GM12864 (cell line): ENCODE measurements at regions not wholly inside any gene's neighbourhood (a gene's known extent, or its start where the extent isn't known, plus 50 kb on each side); places are given as distances from the start of the nearest gene placed in this dataset.

Experiments used
- DNase-seq: peaks from one replicate; pipeline ENCODE4 v3.0.0-alpha.2; 2011; ENCODE audit warnings: low read depth
- H3K4me3 ChIP-seq: 2 replicates; pipeline ENCODE4 v1.5.1; 2011; ENCODE audit warnings: mild to moderate bottlenecking, low read depth, low read length, control low read depth
- TF ChIP-seq, protein P1 (sequence below): IDR thresholded peaks from 2 replicates; pipeline ENCODE4 v1.5.1; 2011; ENCODE audit warnings: low read depth, mild to moderate bottlenecking, moderate library complexity, low read length, control low read depth, inconsistent platforms; ENCODE audit errors: missing control alignments

DNA sequence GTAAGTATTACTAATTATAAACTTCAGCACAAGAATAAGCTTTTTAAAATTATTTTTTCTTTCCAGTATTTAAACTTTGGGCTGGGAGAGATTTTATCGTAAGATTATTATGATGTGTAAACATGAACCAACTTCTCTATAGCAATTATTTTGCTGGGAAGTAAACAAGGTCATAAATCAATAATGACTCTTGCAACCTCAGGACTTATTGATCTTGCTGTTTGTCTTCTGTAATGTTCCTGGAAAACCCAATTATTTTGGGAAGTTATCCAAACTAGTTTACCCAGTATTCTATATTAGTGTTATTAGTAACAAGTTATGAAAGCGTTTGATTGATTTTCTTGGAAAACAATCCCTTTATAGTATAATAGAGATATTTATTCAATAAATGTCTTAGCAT, 174.9 kb downstream of the PPP1R2C start:
- TF ChIP-seq, protein P1, sequence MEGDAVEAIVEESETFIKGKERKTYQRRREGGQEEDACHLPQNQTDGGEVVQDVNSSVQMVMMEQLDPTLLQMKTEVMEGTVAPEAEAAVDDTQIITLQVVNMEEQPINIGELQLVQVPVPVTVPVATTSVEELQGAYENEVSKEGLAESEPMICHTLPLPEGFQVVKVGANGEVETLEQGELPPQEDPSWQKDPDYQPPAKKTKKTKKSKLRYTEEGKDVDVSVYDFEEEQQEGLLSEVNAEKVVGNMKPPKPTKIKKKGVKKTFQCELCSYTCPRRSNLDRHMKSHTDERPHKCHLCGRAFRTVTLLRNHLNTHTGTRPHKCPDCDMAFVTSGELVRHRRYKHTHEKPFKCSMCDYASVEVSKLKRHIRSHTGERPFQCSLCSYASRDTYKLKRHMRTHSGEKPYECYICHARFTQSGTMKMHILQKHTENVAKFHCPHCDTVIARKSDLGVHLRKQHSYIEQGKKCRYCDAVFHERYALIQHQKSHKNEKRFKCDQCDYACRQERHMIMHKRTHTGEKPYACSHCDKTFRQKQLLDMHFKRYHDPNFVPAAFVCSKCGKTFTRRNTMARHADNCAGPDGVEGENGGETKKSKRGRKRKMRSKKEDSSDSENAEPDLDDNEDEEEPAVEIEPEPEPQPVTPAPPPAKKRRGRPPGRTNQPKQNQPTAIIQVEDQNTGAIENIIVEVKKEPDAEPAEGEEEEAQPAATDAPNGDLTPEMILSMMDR = no peak
- DNase-seq = no peak
- H3K4me3 ChIP-seq = no peak overlapping the region

DNA sequence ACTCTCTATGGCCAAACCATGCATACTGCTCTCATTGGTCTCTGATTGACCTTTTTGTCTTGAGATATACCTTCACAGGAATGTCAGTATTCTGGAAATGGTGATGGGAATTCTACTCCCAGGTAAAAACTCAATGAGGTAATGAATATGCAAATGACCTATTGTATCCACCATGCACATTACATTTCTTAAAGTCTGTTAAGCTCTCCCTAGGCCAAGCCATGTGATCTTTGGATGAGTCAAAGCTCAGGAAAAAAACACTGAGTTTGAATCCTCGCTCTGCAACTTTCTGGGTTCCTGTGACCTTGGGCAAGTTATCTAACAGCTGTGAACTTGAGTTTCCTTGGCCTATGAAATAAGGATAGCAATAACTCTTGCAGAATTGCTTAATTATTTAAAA, 175.4 kb downstream of the PPP1R2C start:
- no peak overlapping the region for H3K4me3 ChIP-seq
- TF ChIP-seq, protein P1 = no peak
- no peak for DNase-seq

DNA sequence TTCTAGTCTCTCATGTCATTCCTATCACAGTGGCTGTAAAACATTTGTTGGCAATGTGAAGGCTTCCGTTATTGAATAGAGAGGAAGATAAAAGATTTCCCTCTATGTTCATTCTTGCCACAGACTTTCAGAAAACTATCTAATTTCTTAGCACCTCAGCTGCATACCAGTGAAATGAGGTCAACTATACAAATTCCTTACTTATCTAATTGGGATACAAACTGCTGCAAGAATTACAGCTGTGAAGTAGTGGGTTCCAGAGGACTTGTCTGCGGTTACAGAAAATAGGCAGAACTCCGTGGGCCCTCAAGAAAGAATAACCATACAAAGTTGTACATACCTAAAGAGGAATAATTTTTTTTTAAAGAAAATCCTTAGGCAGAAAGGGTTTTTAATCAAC, 175.8 kb downstream of the PPP1R2C start:
- TF ChIP-seq, protein P1 = no peak
- no peak for DNase-seq

DNA sequence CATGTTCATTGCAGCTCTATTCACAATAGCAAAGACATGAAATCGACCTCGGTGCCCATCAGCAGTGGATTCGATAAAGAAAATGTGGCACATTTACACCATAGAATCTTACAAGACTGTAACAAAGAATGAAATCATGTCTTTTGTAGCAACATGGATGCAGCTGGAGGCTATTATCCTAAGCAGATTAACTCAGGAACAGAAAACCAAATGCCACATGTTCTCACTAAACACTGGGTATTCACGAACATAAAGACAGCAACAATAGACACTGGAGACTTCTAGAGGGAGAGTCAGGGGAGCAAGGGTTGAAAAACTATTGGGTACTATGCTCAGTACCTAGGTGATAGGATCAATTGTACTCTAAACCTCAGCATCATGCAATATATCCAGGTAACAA, 180.5 kb downstream of the PPP1R2C start:
- TF ChIP-seq, protein P1 = no peak
- DNase-seq = no peak
- no peak overlapping the region for H3K4me3 ChIP-seq

More for the DNA sequence above, 175.8 kb downstream of the PPP1R2C start:
- no peak overlapping the region for H3K4me3 ChIP-seq

DNA sequence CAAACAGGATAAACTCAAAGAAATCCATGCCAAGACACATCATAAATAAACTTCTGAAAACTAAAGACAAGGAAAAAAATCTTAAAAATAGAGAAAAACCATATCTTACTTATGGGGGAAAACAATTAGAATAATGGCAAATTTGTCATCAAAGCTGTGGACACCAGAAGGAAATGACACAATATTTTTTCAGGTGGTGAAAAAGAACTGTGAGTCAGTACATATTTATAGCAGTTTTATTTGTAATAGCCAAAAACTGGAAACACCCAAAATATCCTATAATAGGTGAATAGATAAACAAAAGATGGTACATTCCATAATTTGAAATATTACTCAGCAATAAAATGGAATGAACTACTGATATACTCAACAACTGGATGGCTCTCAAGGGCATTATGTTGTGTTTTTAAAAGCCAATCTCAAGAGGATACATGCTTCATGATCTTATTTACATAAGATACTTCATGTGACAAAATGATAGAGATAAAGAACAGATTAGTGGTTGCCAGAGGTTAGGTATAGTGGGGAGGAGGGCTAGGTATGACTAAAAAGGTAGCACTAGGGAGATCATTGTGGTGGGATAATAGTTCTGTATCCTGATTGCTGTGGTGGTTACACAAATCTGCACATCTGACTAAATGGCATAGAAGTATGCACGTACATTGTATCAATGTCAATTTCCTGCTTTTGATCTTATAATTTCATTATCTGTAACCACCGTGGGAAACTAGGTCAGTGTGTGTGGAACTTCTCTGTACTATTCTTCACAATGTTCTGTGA, 191.9 kb downstream of the PPP1R2C start:
- DNase-seq = no peak
- TF ChIP-seq, protein P1 = no peak
- H3K4me3 ChIP-seq = no peak overlapping the region

DNA sequence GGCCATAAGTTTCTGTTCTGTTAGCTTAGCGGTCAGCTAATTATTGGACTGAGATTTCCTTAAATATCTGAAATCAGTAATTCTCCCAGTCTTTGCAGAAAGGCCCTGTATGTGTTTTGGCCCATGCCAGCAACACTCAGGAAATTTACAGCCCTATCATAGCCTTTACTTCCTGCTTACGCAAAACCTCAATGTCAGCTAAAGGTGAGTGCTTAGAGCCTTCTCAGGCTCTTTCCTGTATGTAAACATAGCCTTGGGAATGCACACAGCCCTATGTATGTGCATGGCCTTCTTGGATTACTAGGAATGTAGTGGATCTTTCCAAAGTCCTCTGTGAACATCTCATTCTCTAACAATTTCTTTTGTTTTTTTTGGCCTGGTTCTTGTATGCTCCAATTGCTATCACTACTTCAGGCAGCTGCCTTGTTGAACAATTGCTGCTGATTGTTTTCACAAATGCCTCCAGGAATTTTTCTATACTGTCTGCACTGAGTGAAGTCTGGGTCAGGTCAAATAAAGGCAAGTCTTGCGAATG, 200.0 kb downstream of the PPP1R2C start:
- DNase-seq = no peak
- TF ChIP-seq, protein P1 = no peak
- H3K4me3 ChIP-seq = no peak overlapping the region

DNA sequence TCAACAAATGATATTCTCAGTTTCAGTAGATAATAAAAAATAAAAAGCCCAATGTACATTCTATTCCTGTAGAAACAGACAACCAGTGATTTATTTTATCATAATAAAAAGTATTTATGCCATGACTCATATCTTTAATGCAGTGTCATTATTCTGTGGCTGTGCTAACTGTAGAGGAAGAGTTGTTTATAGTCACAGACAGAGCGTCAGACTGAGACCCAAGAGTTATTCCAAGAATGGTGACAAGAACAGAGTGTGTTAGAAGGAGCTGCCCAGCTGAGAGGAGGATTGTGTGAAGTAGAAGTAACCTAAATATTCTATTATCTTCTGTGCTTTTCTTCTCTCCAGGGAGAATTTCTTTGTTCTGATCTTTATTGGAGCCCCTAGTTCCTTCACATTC, 210.7 kb downstream of the PPP1R2C start:
- TF ChIP-seq, protein P1 = no peak
- no peak overlapping the region for H3K4me3 ChIP-seq
- DNase-seq = no peak
